ENCODE measurements at regions not wholly inside any gene's neighbourhood (a gene's known extent, or its start where the extent isn't known, plus 50 kb on each side); places are given as distances from the start of the nearest gene placed in this dataset.

GRCh38 chr2:207334624-207335371 is 169.1 kb upstream of the KLF7 start:
- intact Hi-C loops (cut with DNase I), result loop anchor here in 9 of 10 donors (1.0 to 10.0 kb wide), 12 partner anchors 76 to 530 kb away; partner anchors contain the start of gene KLF7 (in 3 of the 9)
- Histone ChIP-seq H3K36me3 (no peaks in the 10 kb centered on the region), H3K9me3 (no peaks in the 10 kb centered on the region), H3K4me1 (peaks cover 2 to 82% (median 37%) of the 10 kb centered on the region in 12 donors), H3K27ac (peak overlapping the region; percentile 73 to 96 (median 90)), H3K4me3 (peak overlapping the region in 10 of 12 donors; percentile 12 to 45 (median 36)), H3K27me3 (no peaks in the 10 kb centered on the region)
- 5 to 19% (median 10%) methylated on average over 20 of the region's 20 CpGs for WGBS, 4 donors
- DNase-seq, result peak; percentile 66 to 87 (median 77)
- peak in 1 of 2 donors; percentile 32 for TF ChIP-seq POLR2A (IDR thresholded peaks at IDR 0.05)
- TF ChIP-seq CTCF (IDR thresholded peaks at IDR 0.05), result peak in 1 of 12 donors; percentile 10
- peak; percentile 61 to 86 (median 84) for ATAC-seq

GRCh38 chr2:207337234-207338219 is 171.8 kb upstream of the KLF7 start:
- H3K27me3 ChIP-seq, result no peaks in the 10 kb centered on the region
- WGBS, 4 donors, result 69 to 81% (median 72%) methylated on average over 6 of the region's 6 CpGs
- intact Hi-C loops (cut with DNase I), result loop anchor here in 7 of 10 donors (5.0 to 10.0 kb wide), 7 partner anchors 137 to 533 kb away; partner anchors contain the start of gene KLF7 (in 3 of the 7)
- peaks cover 2 to 60% (median 38%) of the 10 kb centered on the region in 12 donors for H3K4me1 ChIP-seq
- DNase-seq (no peak), ATAC-seq (no peak)
- TF ChIP-seq CTCF (IDR thresholded peaks at IDR 0.05), result no peak
- no peak for TF ChIP-seq POLR2A (IDR thresholded peaks at IDR 0.05)
- H3K9me3 ChIP-seq, result no peaks in the 10 kb centered on the region
- H3K36me3 ChIP-seq, result no peaks in the 10 kb centered on the region
- H3K27ac ChIP-seq, result peak overlapping the region in 11 of 12 donors; percentile 63 to 96 (median 86)
- peak overlapping the region in 1 of 12 donors; percentile 9 for H3K4me3 ChIP-seq

- Histone ChIP-seq H3K9me3 (no peaks in the 10 kb centered on the region), H3K36me3 (no peaks in the 10 kb centered on the region), H3K27me3 (no peaks in the 10 kb centered on the region), H3K27ac (peak overlapping the region; percentile 29 to 96 (median 82)), H3K4me1 (peaks cover 2 to 58% (median 38%) of the 10 kb centered on the region in 12 donors), H3K4me3 (no peak overlapping the region)
- intact Hi-C loops (cut with DNase I), result loop anchor here in 7 of 10 donors (5.0 to 10.0 kb wide), 7 partner anchors 137 to 533 kb away; partner anchors contain the start of gene KLF7 (in 3 of the 7)
- DNase-seq (no peak), ATAC-seq (peak in 3 of 4 donors; percentile 0 to 36 (median 3))
- 42 to 59% (median 54%) methylated on average over 3 of the region's 3 CpGs for WGBS, 4 donors
- TF ChIP-seq POLR2A (IDR thresholded peaks at IDR 0.05) (no peak), CTCF (IDR thresholded peaks at IDR 0.05) (no peak)
Measured at GRCh38 chr2:207338220-207338607, 172.5 kb upstream of the KLF7 start.

Measured in heart left ventricle (tissue), 16 donors.